K562 (cell line): ENCODE measurements at regions not wholly inside any gene's neighbourhood (a gene's known extent, or its start where the extent isn't known, plus 50 kb on each side); places are given as distances from the start of the nearest gene placed in this dataset.

Experiments used
- AFF4 ChIP-seq: sonication (generic); formaldehyde crosslinking; IDR thresholded peaks from 2 replicates; pipeline ENCODE4 v1.8.0; 2023; ENCODE audit warnings: mild to moderate bottlenecking, missing genetic modification reagents
- ATF2 ChIP-seq: sonication (generic); formaldehyde crosslinking; IDR thresholded peaks from 2 replicates; pipeline ENCODE4 v1.8.1; 2022; ENCODE audit warnings: missing genetic modification reagents
- CCAR2 ChIP-seq: fragments of 200-400 bp; formaldehyde crosslinking; IDR thresholded peaks from 2 replicates; pipeline ENCODE4 v1.6.1; 2017; ENCODE audit warnings: mild to moderate bottlenecking, low read depth, low read length
- CEBPB ChIP-seq: fragments of 450-650 bp; IDR thresholded peaks from 2 replicates; pipeline ENCODE4 v1.6.1; 2016; ENCODE audit warnings: missing genetic modification characterization, missing compliant biosample characterization
- CTCF ChIP-seq, 3 experiments: IDR thresholded peaks in 2 of 3; conservative IDR thresholded peaks in 1 of 3; 2 replicates each; pipeline ENCODE4 v1.5.1; 2011 to 2012; ENCODE audit warnings: low read length in 3 of 3, mild to moderate bottlenecking in 3 of 3, control low read depth in 2 of 3, improper control_type of control experiment in 1 of 3, inconsistent platforms in 1 of 3, low read depth in 1 of 3, mixed read lengths in 1 of 3, moderate library complexity in 1 of 3; ENCODE audit not compliant: insufficient read depth in 2 of 3

GRCh38 chr2:145591109-145591809 lies 1071.3 kb upstream of the ZEB2 start:
- no peak for TF ChIP-seq CEBPB (tag)
- TF ChIP-seq CCAR2, result no peak
- TF ChIP-seq AFF4, result no peak
- TF ChIP-seq CTCF (IDR thresholded peaks at IDR 0.05 in 2 of 3, conservative IDR thresholded peaks at IDR 0.05 in 1 of 3; ENCODE audit: insufficient read depth in 2 of 3, low read depth in 1 of 3, low read length in 3 of 3), result no peak
- TF ChIP-seq ATF2 (CRISPR knock-in tag), result no peak
